KOPT-K1 (cell line): ENCODE measurements at regions not wholly inside any gene's neighbourhood (a gene's known extent, or its start where the extent isn't known, plus 50 kb on each side); places are given as distances from the start of the nearest gene placed in this dataset.
"Not testable (repeated sequence)": the region's sequence is repeated elsewhere in the genome, so short reads cannot be mapped to it uniquely, and the experiment has no call there.

ENCODE experiments used
- H3K27ac ChIP-seq: fragments of 200-600 bp; sonication (generic); 2 replicates; pipeline ENCODE4 v1.5.1; 2016; ENCODE audit warnings: antibody characterized with exemption, mild to moderate bottlenecking, low read depth, low read length; ENCODE audit not compliant: poor library complexity, severe bottlenecking
- H3K36me3 ChIP-seq: fragments of 200-600 bp; sonication (generic); 2 replicates; pipeline ENCODE4 v1.5.1; 2017; ENCODE audit warnings: antibody characterized with exemption, mild to moderate bottlenecking, low read length, moderate library complexity; ENCODE audit not compliant: insufficient read depth
- H3K9me3 ChIP-seq: fragments of 200-600 bp; sonication (generic); 2 replicates; pipeline ENCODE4 v1.5.1; 2017; ENCODE audit warnings: antibody characterized with exemption, low read length, mild to moderate bottlenecking; ENCODE audit not compliant: insufficient read depth, poor library complexity, severe bottlenecking

DNA sequence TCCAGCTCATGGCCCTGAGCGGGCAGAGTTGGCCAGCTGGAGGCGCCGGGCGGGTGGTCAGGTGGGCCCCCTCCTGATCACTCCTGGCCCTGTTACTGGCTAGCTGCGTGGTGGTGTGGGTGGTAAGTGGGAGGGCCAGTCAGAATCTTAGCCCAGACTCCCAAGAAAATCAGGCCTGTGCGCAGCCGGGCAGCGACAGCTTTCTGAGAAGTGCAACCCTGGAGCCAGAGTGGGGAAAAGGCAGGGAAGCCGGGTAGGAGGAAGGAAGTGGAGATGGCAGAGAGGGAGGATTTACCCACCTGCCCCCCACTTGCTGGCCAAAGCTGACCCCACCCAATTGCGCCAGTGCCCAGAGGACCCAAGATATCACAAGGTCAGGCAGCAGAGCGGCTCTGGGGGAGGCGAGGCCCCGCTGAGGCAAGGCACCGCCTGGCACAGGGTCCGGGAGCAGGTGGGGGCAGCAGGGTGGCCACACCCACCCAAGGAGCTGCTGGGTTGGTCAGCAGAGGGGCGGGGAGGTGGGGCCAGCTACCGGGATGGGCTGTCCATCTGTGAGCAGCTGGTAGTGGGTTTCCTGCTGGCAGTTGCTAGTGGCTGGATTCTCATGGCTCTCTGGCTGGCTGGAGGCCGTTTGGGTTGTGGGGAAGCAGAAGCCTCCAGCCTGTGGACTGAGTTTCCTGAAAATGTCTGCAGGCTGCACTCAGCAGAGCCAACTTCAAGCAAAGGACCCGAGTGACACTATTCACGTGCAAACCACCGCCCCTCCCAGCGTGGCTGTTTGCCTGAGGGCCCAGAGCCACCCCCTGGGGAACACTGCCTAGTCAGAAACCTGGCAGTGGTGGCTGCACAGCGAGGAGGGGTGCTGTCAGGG lies 196.4 kb downstream of the IGLL1 start:
- Histone ChIP-seq H3K36me3 (no peaks in the 10 kb centered on the region), H3K9me3 (no peaks in the 10 kb centered on the region), H3K27ac (no peak overlapping the region)

DNA sequence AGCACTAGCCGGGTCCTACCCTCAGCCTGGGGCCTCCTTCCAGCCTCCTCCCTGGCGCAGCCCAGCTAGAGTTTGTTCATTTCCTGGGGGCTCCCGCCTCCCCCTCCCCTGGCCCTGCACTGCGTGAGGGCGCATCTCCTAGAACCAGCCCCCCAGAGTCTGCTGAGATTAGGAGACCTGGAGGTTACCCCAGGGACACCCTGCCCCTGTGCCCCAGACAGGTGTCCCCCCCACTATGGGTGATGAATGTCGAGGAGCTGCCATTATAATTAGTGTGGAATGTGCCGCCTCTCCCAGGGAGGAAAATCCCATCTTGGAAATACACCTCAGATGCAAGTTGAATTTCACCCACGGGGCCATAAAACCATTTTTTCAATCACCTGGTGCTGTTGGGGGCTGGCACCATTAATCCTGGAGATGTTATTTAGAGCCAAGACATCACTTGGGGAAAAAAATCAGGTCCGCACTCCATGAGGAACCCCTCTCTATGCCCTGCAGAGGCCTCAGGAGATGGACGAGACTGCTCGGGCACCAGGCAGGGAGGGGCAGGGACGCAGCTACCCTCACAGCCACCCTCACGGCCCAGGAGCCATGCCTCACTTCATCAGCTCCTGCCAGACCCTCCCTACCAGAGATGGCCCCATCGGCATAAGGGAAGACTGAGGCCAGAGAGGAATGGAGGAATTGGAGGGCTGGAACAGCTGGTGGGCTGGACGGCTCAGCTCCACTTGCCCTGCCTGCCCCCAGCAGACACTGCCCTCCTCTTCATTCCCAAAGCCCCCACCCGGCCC lies 197.5 kb downstream of the IGLL1 start:
- Histone ChIP-seq H3K27ac (no peak overlapping the region), H3K36me3 (no peaks in the 10 kb centered on the region), H3K9me3 (no peaks in the 10 kb centered on the region)

DNA sequence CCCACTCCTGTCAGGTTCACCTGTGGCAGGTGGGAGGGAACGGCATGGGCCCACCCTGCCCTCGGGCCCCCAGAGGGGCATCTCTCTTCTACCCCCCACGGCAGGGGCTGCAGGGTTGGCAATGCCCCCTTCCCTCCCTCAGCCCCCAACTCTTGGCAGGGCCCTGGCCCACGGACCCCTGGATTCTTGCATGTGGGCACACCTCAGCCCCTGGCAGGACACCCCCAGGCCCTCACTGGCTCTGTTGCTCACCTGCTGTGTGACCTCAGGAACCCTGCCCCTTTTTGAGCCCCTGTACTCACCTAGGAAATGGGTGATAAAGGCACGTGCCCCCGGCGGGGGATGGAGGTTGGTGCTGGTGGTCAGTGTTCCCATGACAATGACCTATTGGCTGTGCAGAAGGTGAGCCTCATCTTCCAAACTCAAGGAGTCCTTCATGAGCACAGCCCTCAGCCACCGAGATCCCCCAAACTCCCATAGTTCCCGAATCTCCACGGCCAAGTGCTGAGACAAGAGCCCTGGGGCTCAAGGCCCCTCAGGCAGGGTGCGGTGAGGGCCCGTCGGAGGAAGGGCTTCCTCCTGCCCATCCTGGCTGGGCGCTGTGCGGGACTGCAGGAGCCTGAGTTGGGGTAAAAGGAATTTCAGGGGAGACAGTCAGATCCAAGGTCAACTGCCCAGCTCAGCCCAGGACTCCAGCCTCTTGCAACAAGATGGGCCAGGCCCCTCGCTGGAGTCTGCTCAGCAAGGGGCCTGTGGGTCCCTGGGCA lies 198.2 kb downstream of the IGLL1 start:
- no peaks in the 10 kb centered on the region for H3K36me3 ChIP-seq
- no peaks in the 10 kb centered on the region for H3K9me3 ChIP-seq
- H3K27ac ChIP-seq, result no peak overlapping the region

DNA sequence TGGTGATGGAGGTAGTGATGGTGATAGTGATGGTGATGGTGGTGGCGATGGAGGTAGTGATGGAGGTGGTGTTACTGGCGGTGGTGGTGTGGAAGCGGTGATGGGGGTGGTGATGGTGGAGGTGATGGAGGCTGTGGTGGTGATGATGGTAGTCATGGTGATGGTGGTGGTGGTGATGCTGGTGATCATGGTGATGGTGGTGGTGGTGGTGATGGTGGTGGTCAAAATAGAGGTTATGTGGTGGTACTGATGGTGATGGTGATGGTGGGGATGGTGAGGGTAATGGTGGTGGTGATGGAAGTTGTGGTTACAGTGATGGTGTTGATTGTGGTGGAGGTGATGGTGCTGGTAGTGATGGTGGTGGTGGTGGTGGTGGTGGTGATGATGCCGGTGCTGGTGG lies 199.2 kb downstream of the IGLL1 start:
- Histone ChIP-seq H3K9me3 (no peaks in the 10 kb centered on the region), H3K27ac (no peak overlapping the region), H3K36me3 (no peaks in the 10 kb centered on the region)

DNA sequence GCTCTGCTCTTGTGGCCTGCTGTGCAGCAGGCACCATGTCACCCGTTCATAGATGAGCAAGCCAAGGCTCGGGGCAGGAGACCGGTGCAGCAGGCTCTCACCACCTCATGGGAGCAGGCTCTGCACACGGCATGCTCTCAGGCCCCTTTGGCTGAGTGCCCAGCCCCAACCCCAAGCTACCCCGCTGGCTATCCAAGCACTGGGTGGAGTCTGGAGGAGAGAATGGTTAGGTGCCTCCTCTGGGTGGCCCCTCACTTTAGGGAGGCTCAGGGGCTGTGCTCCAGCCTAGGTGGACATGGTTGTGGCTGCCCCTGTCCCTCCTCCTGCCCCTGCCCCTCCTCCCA lies 199.9 kb downstream of the IGLL1 start:
- H3K9me3 ChIP-seq, result no peaks in the 10 kb centered on the region
- H3K27ac ChIP-seq, result no peak overlapping the region

DNA sequence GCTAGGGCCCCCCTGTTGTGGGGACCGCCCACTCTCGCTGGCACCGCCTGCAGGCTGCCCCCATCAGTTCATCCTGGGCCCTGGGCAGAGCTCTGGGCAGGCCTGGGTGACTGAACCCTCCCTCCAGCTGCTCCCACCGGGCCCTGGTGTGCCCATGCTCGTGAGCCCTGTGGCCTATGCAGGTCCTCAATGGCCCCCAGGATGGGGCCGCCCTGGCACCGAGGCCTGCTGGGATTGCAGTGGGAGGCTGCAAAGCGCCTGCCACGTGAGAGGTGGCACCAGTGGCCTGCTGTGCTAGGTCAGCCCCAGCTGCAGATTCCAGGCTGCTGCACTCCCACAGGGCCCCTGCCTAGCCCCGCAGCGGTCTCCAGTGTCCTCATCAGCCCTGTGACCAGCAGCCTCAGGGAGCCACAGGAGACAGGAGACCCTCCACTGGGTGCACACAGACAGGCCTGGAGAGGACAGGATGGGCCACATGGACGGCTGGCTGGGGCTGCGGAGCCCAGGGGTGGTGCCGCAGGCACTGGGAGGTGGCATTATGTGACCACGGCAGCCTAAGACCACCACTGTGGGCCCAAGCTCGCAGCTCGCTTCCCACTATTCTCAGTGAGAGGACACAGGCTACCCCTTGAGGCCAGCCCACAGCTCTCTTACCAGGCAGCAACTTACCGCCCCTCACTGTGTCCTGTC lies 199.4 kb downstream of the BCR start:
- H3K36me3 ChIP-seq, H3K27ac ChIP-seq, H3K9me3 ChIP-seq: not testable (repeated sequence)

More for the DNA sequence above, 199.9 kb downstream of the IGLL1 start:
- no peaks in the 10 kb centered on the region for H3K36me3 ChIP-seq

DNA sequence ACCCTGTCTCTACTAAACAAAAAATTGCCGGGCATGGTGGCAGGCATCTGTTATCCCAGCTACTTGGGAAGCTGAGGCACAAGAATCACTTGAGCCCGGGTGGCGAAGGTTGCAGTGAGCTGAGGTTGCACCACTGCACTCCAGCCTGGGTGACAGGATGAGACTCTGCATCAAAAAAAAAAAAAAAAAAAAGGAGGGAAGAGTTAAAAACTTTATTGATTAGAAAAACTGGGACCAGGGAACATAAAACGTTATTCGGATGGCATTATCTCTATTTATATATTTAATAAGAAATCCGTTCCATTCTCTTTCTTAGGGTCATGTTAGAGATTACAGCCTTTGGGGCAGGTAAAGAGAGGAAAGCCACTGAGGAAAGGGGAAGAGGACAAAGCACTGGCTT lies 197.5 kb downstream of the BCR start:
- H3K36me3 ChIP-seq, result no peaks in the 10 kb centered on the region
- no peak overlapping the region for H3K27ac ChIP-seq
- no peaks in the 10 kb centered on the region for H3K9me3 ChIP-seq

DNA sequence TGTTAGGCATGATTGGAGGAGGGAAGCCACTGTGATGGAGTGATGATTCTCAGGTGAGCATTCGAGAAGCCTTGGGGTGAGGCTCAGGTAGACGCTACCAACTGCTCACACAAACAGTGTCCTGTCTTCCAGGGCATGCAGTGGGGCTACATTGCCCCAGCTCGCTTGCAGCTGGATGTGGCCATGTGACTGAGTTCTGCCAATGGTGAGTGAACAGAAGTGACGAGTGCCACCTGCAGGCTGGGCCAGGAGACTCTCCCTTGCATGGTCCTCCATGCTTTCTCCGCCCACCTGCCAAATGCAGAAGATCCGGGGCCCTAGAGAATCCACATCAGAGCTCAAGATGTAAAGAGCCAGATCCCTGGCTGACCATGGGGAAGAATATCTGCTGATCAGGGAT lies 195.9 kb downstream of the BCR start:
- no peaks in the 10 kb centered on the region for H3K36me3 ChIP-seq
- H3K9me3 ChIP-seq, result no peaks in the 10 kb centered on the region
- H3K27ac ChIP-seq, result no peak overlapping the region

DNA sequence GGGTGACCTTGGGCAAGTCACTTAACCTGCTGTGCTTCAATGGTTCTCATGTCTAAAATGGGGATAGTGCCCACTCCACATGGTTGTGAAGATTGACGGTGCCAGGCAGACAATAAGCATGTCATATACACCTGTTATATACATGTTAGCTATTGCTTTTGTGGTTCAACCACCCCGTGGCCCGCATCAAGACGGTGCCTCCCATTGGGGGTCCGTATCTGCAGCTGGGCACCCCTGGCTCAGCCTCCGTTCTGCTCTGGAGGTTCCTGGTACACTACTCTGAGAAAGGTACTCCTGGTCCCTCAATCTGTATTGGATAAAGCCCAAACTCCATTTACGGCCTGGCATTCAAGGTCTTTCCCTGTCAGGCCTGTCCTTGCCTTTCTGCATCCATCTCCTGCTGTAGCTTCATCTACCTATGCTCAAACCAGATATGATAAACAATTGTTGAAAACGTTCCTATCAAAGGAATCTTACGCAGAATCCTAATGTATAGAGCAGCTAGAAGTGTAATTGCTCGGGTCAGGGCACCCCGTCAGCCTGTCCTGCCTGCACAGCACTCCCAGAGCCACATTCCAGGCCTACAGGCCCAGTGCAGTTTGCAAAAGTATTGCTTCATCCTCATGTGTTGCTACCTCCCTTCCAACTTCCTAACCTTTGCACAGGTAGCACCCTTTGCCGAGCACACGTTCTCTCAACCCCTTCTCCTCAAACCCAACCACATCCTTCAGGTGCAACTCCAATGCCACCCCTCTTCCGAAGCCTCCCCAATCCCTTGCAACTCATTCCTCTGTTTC lies 194.9 kb downstream of the BCR start:
- H3K36me3 ChIP-seq, result no peaks in the 10 kb centered on the region
- H3K9me3 ChIP-seq, result no peaks in the 10 kb centered on the region
- H3K27ac ChIP-seq, result no peak overlapping the region

DNA sequence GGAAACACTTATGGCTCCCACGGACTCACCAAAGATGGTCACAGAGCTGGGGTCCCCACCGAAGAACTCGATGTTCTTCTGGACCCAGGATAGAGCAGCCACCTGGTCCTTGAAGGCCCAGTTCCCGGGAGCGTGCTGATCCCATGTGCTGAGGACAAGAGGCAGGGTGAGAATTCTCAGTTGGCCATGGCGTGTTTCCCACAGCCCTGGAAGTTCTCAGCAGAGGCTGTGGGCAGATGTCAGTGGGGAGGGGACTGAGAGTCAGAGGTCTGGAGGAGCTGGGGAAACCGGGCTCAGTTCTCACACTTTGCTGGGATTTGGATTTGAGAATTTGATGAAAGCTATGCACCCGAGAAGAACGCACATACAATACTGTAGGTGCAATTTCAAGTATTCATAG lies 193.3 kb downstream of the BCR start:
- no peaks in the 10 kb centered on the region for H3K9me3 ChIP-seq
- H3K36me3 ChIP-seq, result no peaks in the 10 kb centered on the region
- H3K27ac ChIP-seq, result no peak overlapping the region

DNA sequence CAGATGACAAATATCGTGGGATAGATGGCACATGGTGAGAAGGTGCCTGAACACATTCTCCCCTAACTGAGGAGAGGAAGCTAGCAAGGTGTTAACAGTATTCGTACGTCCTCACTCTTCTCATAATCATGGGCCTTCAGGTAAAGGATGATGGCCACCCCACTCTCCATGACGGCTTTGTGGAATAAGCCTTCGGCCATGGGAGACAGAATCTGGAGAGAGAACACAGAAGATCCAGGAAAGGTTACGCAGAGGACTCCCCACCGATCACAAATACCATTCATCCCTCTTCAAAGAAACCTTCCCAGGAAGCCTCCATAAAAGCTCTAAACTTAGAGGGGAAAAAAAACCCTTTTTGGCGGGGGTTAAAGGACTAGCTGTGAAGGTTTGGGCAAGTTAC lies 189.9 kb downstream of the BCR start:
- H3K27ac ChIP-seq, result no peak overlapping the region
- no peaks in the 10 kb centered on the region for H3K36me3 ChIP-seq
- no peaks in the 10 kb centered on the region for H3K9me3 ChIP-seq

DNA sequence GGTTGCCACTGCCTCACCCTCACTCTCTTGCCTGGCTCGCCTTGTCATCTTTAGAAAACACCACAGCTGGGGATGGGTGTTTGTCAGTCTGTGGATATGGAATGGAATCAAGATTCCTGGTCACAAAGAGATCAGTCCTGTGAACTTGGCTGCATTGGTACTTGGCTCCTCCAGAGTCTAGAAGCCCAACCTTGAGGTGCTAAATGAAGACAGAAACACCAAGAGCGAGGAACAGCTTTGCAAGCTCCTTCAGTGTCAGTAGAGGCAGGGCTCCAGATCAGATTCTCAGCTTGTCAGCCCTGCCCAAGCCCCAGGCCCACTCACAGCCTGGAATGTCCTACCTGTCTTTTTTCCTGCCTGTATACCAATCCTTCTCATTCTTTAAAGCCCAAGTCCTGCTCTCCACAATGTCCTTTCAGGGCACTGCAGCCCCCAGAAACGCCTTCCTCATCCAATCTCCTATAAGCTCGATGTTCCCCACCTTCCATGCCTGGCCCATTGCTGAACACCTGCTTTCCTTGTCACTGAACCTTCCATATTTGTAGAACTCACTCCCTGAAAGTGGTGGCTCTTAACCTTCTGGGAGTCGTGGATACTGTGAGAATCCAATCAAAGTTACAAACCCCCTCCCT lies 188.9 kb downstream of the BCR start:
- H3K9me3 ChIP-seq, result no peaks in the 10 kb centered on the region
- H3K36me3 ChIP-seq, result no peaks in the 10 kb centered on the region
- H3K27ac ChIP-seq, result no peak overlapping the region
